ENCODE measurements at regions not wholly inside any gene's neighbourhood (a gene's known extent, or its start where the extent isn't known, plus 50 kb on each side); places are given as distances from the start of the nearest gene placed in this dataset.

DNA sequence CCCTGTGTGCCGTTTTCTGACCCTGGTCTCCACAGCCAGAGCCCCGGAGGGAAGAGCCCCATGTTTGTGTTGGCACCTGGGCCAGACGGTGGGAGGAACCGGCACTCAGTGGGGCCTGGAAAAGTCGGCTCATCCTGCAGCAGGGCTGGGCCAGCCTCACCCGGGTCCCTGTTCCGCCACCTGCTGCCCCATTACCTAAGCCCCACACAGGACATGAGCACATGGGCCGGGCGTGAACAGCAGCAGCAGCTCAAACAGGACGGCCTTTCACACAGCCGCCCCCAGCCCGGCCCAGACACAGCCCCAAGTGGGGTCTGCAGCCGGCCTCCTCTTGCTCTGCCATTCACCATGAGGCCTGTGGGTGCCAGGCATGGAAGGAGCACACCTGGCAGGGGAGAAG lies 302.4 kb downstream of the MN1 start:
- TF ChIP-seq GATA3 (IDR thresholded peaks at IDR 0.05; ENCODE audit: low read depth, low read length) (no peak), GATA2 (IDR thresholded peaks at IDR 0.05; ENCODE audit: low read depth, low read length) (no peak)
